ENCODE measurements at regions not wholly inside any gene's neighbourhood (a gene's known extent, or its start where the extent isn't known, plus 50 kb on each side); places are given as distances from the start of the nearest gene placed in this dataset.

GRCh38 chr5:111973961-111974360 is 217.0 kb upstream of the NREP start:
- no peaks in the 10 kb centered on the region for H3K4me1 ChIP-seq (ENCODE audit: insufficient read depth, low read length, poor library complexity, severe bottlenecking)
- H3K9me3 ChIP-seq (ENCODE audit: low read depth, low read length, poor library complexity, severe bottlenecking), result no peaks in the 10 kb centered on the region
- DNase-seq (ENCODE audit: low spot score), result no peak
- intact Hi-C loops (cut with micrococcal nuclease; ENCODE audit: unreplicated experiment), result no loop called here
- H3K27ac ChIP-seq (ENCODE audit: low read depth, low read length, poor library complexity, severe bottlenecking), result no peak overlapping the region
- no peak overlapping the region for H3K4me3 ChIP-seq (ENCODE audit: low read depth, low read length, poor library complexity, severe bottlenecking)
- no TSS peak for BruUV-seq (replicated peaks)
- no peaks in the 10 kb centered on the region for H3K36me3 ChIP-seq (ENCODE audit: insufficient read depth, low read length, poor library complexity, severe bottlenecking)
- POLR2A ChIA-PET (ENCODE audit: low non-redundant PET), result no interaction called here
- CTCF ChIA-PET, result no interaction called here
- peaks cover 19% of the 10 kb centered on the region for H3K27me3 ChIP-seq (replicated peaks; ENCODE audit: insufficient read depth, low read depth, low read length, poor library complexity)
- TF ChIP-seq CTCF (conservative IDR thresholded peaks at IDR 0.05; ENCODE audit: low read depth, low read length) (no peak), EZH2 (IDR thresholded peaks at IDR 0.05; ENCODE audit: borderline replicate concordance, low read depth, low read length, poor library complexity, severe bottlenecking) (no peak)

- Histone ChIP-seq H3K9me3 (ENCODE audit: low read depth, low read length, poor library complexity, severe bottlenecking) (no peaks in the 10 kb centered on the region), H3K4me3 (ENCODE audit: low read depth, low read length, poor library complexity, severe bottlenecking) (no peak overlapping the region), H3K4me1 (ENCODE audit: insufficient read depth, low read length, poor library complexity, severe bottlenecking) (no peaks in the 10 kb centered on the region), H3K27me3 (replicated peaks; ENCODE audit: insufficient read depth, low read depth, low read length, poor library complexity) (peaks cover 19% of the 10 kb centered on the region), H3K27ac (ENCODE audit: low read depth, low read length, poor library complexity, severe bottlenecking) (no peak overlapping the region), H3K36me3 (ENCODE audit: insufficient read depth, low read length, poor library complexity, severe bottlenecking) (no peaks in the 10 kb centered on the region)
- no peak for DNase-seq (ENCODE audit: low spot score)
- CTCF ChIA-PET, result no interaction called here
- POLR2A ChIA-PET (ENCODE audit: low non-redundant PET), result no interaction called here
- TF ChIP-seq EZH2 (IDR thresholded peaks at IDR 0.05; ENCODE audit: borderline replicate concordance, low read depth, low read length, poor library complexity, severe bottlenecking) (no peak), CTCF (conservative IDR thresholded peaks at IDR 0.05; ENCODE audit: low read depth, low read length) (no peak)
- intact Hi-C loops (cut with micrococcal nuclease; ENCODE audit: unreplicated experiment), result no loop called here
- BruUV-seq (replicated peaks), result no TSS peak
Measured at GRCh38 chr5:111972548-111972947, 215.6 kb upstream of the NREP start.

DNA sequence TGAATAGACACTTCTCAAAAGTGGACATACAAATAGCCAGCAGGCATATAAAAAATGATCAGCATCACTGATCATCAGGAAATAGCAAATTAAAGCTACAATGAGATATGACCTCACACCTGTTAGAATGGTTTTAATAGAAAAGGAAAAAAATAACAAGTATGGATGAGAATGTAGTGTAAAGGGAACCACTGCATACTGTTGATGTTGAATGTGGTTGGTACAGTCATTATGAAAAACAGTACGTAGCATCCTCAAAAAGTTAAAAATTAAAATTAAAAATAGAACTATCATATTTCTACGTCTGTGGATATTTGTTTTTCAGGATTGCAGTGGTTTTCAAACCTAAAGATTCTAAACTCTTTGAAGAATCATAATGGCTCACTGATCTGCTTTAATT is 215.1 kb upstream of the NREP start:
- Histone ChIP-seq H3K27ac (ENCODE audit: low read depth, low read length, poor library complexity, severe bottlenecking) (no peak overlapping the region), H3K36me3 (ENCODE audit: insufficient read depth, low read length, poor library complexity, severe bottlenecking) (no peaks in the 10 kb centered on the region), H3K9me3 (ENCODE audit: low read depth, low read length, poor library complexity, severe bottlenecking) (no peaks in the 10 kb centered on the region), H3K4me3 (ENCODE audit: low read depth, low read length, poor library complexity, severe bottlenecking) (no peak overlapping the region), H3K4me1 (ENCODE audit: insufficient read depth, low read length, poor library complexity, severe bottlenecking) (no peaks in the 10 kb centered on the region), H3K27me3 (replicated peaks; ENCODE audit: insufficient read depth, low read depth, low read length, poor library complexity) (peaks cover 19% of the 10 kb centered on the region)
- no peak for DNase-seq (ENCODE audit: low spot score)
- TF ChIP-seq EZH2 (IDR thresholded peaks at IDR 0.05; ENCODE audit: borderline replicate concordance, low read depth, low read length, poor library complexity, severe bottlenecking) (no peak), CTCF (conservative IDR thresholded peaks at IDR 0.05; ENCODE audit: low read depth, low read length) (no peak)
- BruUV-seq (replicated peaks), result no TSS peak
- intact Hi-C loops (cut with micrococcal nuclease; ENCODE audit: unreplicated experiment), result no loop called here
- ChIA-PET CTCF (no interaction called here), POLR2A (ENCODE audit: low non-redundant PET) (no interaction called here)

All from A673 (cell line).